ENCODE measurements at regions not wholly inside any gene's neighbourhood (a gene's known extent, or its start where the extent isn't known, plus 50 kb on each side); places are given as distances from the start of the nearest gene placed in this dataset.

- WGBS, 2 experiments (ENCODE audit: insufficient coverage in 1 of 2, insufficient read length in 1 of 2) = 95 to 97% methylated on average over 4 to 5 of the region's 5 CpGs
- Histone ChIP-seq H3K4me3 (ENCODE audit: low read length) (no peak overlapping the region), H3K9ac (ENCODE audit: extremely low read depth, low read length, poor library complexity, severe bottlenecking) (no peak overlapping the region), H3K27me3 (ENCODE audit: control insufficient read depth, insufficient read depth, low read length, poor library complexity, severe bottlenecking) (no peaks in the 10 kb centered on the region), H3K9me3 (ENCODE audit: control insufficient read depth, low read length) (peaks cover 18% of the 10 kb centered on the region), H3K27ac (ENCODE audit: low read depth, low read length) (no peak overlapping the region), H3K36me3 (ENCODE audit: control insufficient read depth, insufficient read depth, low read length) (no peaks in the 10 kb centered on the region), H3K4me1 (ENCODE audit: control insufficient read depth, insufficient read depth, low read length) (no peaks in the 10 kb centered on the region)
- H3K4me1 Mint-ChIP-seq = peaks cover 3% of the 10 kb centered on the region
- peaks cover 28% of the 10 kb centered on the region for H3K9me3 Mint-ChIP-seq
- no peaks in the 10 kb centered on the region for H3K36me3 Mint-ChIP-seq (ENCODE audit: low read depth)
- no peak overlapping the region for H3K4me3 Mint-ChIP-seq
- H3K27me3 Mint-ChIP-seq (ENCODE audit: insufficient read depth) = peaks cover 9% of the 10 kb centered on the region
- DNase-seq = no peak
- TF ChIP-seq CTCF (conservative IDR thresholded peaks at IDR 0.05) = no peak
- H3K27ac Mint-ChIP-seq = no peak overlapping the region
Observed at GRCh38 chr20:48007351-48007750, 222.1 kb upstream of the SULF2 start.

- 86 to 87% methylated on average over 10 to 14 of the region's 14 CpGs for WGBS, 2 experiments (ENCODE audit: insufficient coverage in 1 of 2, insufficient read length in 1 of 2)
Observed at GRCh38 chr20:48006036-48006833, 221.0 kb upstream of the SULF2 start.

GRCh38 chr20:48003021-48003420, 217.7 kb upstream of the SULF2 start:
- Histone ChIP-seq H3K36me3 (ENCODE audit: control insufficient read depth, insufficient read depth, low read length) (no peaks in the 10 kb centered on the region), H3K9ac (ENCODE audit: extremely low read depth, low read length, poor library complexity, severe bottlenecking) (no peak overlapping the region), H3K4me3 (ENCODE audit: low read length) (no peak overlapping the region), H3K27me3 (ENCODE audit: control insufficient read depth, insufficient read depth, low read length, poor library complexity, severe bottlenecking) (no peaks in the 10 kb centered on the region), H3K4me1 (ENCODE audit: control insufficient read depth, insufficient read depth, low read length) (no peaks in the 10 kb centered on the region), H3K27ac (ENCODE audit: low read depth, low read length) (no peak overlapping the region), H3K9me3 (ENCODE audit: control insufficient read depth, low read length) (no peaks in the 10 kb centered on the region)
- H3K4me1 Mint-ChIP-seq = peaks cover 8% of the 10 kb centered on the region
- peaks cover 17% of the 10 kb centered on the region for H3K9me3 Mint-ChIP-seq
- H3K27ac Mint-ChIP-seq = no peak overlapping the region
- no peak for DNase-seq
- WGBS, 2 experiments (ENCODE audit: insufficient coverage in 1 of 2, insufficient read length in 1 of 2) = 90% methylated on average over 2 of the region's 2 CpGs
- H3K36me3 Mint-ChIP-seq (ENCODE audit: low read depth) = no peaks in the 10 kb centered on the region
- TF ChIP-seq CTCF (conservative IDR thresholded peaks at IDR 0.05) = no peak
- H3K27me3 Mint-ChIP-seq (ENCODE audit: insufficient read depth) = peaks cover 7% of the 10 kb centered on the region
- H3K4me3 Mint-ChIP-seq = no peak overlapping the region

More at GRCh38 chr20:48006036-48006833, 221.0 kb upstream of the SULF2 start:
- Mint-ChIP-seq H3K4me1 (peaks cover 8% of the 10 kb centered on the region), H3K27ac (no peak overlapping the region), H3K9me3 (peaks cover 22% of the 10 kb centered on the region), H3K36me3 (ENCODE audit: low read depth) (no peaks in the 10 kb centered on the region), H3K27me3 (ENCODE audit: insufficient read depth) (peaks cover 7% of the 10 kb centered on the region), H3K4me3 (no peak overlapping the region)
- no peak overlapping the region for H3K4me3 ChIP-seq (ENCODE audit: low read length)
- TF ChIP-seq CTCF (conservative IDR thresholded peaks at IDR 0.05) = no peak
- no peaks in the 10 kb centered on the region for H3K36me3 ChIP-seq (ENCODE audit: control insufficient read depth, insufficient read depth, low read length)
- DNase-seq = no peak
- H3K4me1 ChIP-seq (ENCODE audit: control insufficient read depth, insufficient read depth, low read length) = no peaks in the 10 kb centered on the region
- peaks cover 11% of the 10 kb centered on the region for H3K9me3 ChIP-seq (ENCODE audit: control insufficient read depth, low read length)
- no peak overlapping the region for H3K9ac ChIP-seq (ENCODE audit: extremely low read depth, low read length, poor library complexity, severe bottlenecking)
- H3K27me3 ChIP-seq (ENCODE audit: control insufficient read depth, insufficient read depth, low read length, poor library complexity, severe bottlenecking) = no peaks in the 10 kb centered on the region
- no peak overlapping the region for H3K27ac ChIP-seq (ENCODE audit: low read depth, low read length)
